A673 (cell line): ENCODE measurements at regions not wholly inside any gene's neighbourhood (a gene's known extent, or its start where the extent isn't known, plus 50 kb on each side); places are given as distances from the start of the nearest gene placed in this dataset.

Source experiments
- CTCF ChIP-seq: fragments of 300-800, 200-600 bp; sonication (generic); conservative IDR thresholded peaks from 2 replicates; pipeline ENCODE4 v1.5.1; 2017; ENCODE audit warnings: low read depth, mild to moderate bottlenecking, antibody characterized with exemption, low read length, moderate library complexity, mixed read lengths
- EZH2 ChIP-seq: fragments of 200-600 bp; sonication (generic); IDR thresholded peaks from 2 replicates; pipeline ENCODE4 v1.6.1; 2017; ENCODE audit warnings: borderline replicate concordance, low read depth, mild to moderate bottlenecking, mixed read lengths, antibody characterized with exemption, low read length; ENCODE audit not compliant: poor library complexity, severe bottlenecking

- TF ChIP-seq EZH2 (no peak), CTCF (no peak)
These were observed 193.6 kb upstream of the PFKP start for GRCh38 chr10:2873769-2874168.
